ENCODE measurements at regions not wholly inside any gene's neighbourhood (a gene's known extent, or its start where the extent isn't known, plus 50 kb on each side); places are given as distances from the start of the nearest gene placed in this dataset.

DNA sequence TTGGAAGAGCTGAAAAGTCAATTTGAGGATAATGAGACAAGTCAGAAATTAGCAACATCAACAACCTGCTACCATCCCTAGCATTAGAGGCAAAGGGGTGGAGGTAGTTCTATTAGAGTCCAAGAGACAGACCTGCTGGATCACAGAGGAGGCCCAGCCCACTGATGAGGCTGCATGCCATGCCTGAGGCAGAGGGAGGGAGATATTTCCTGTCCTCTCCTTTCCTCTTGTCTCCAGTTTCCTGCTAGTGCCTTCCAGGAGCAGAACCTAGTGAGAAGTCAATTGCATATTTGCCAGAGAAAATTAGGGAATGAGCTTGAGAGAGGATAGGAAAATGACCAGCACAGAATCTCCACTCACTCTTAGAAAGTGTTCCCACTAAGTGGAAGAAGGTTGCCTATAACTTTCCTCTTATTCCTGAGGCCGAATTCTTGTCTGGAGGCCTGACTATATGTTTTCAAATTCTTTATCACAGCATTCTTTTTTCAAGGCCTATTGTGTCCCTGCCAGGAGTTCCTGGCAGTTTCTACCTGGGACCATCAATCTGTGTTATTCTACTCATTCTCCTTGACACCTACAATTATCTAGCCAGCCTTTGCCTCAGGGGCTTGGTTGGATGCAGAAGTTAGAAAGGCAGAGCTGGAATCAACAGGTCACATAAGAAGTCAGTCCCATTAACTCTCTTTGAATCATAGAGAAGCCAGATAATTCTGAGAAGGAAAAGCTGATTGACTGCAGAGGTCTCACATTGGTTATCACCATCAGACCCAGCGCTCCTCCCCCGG is 121.9 kb downstream of the EMP1 start:
- TF ChIP-seq, protein P1, sequence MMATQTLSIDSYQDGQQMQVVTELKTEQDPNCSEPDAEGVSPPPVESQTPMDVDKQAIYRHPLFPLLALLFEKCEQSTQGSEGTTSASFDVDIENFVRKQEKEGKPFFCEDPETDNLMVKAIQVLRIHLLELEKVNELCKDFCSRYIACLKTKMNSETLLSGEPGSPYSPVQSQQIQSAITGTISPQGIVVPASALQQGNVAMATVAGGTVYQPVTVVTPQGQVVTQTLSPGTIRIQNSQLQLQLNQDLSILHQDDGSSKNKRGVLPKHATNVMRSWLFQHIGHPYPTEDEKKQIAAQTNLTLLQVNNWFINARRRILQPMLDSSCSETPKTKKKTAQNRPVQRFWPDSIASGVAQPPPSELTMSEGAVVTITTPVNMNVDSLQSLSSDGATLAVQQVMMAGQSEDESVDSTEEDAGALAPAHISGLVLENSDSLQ (IDR thresholded peaks at IDR 0.05), result no peak
- TF ChIP-seq FOXM1 (IDR thresholded peaks at IDR 0.05; ENCODE audit: borderline replicate concordance) (no peak), HDGF (IDR thresholded peaks at IDR 0.05; ENCODE audit: borderline replicate concordance) (no peak)

Data from HEK293T (cell line).